H9 (cell line): ENCODE measurements at regions not wholly inside any gene's neighbourhood (a gene's known extent, or its start where the extent isn't known, plus 50 kb on each side); places are given as distances from the start of the nearest gene placed in this dataset.

Source experiments
- DNase-seq: peaks from one replicate; pipeline ENCODE4 v3.0.0-alpha.2; 2017
- H2AFZ ChIP-seq: one replicate; pipeline ENCODE4 v1.6.1; 2013; ENCODE audit warnings: mild to moderate bottlenecking, low read length, control low read depth, moderate library complexity
- H2AK5ac ChIP-seq: 2 replicates; pipeline ENCODE4 v1.6.1; 2013; ENCODE audit warnings: low read length, control low read depth, mixed read lengths; ENCODE audit not compliant: insufficient read length
- H2BK120ac ChIP-seq: one replicate; pipeline ENCODE4 v1.6.1; 2013; ENCODE audit warnings: low read depth, mild to moderate bottlenecking, low read length, control low read depth, inconsistent platforms; ENCODE audit not compliant: poor library complexity, severe bottlenecking
- H2BK12ac ChIP-seq: 2 replicates; pipeline ENCODE4 v1.6.1; 2013; ENCODE audit warnings: low read length, control low read depth, mixed read lengths, low read depth; ENCODE audit not compliant: insufficient read length
- H2BK15ac ChIP-seq: 2 replicates; pipeline ENCODE4 v1.6.1; 2013; ENCODE audit warnings: low read depth, low read length, control low read depth
- H2BK20ac ChIP-seq: one replicate; pipeline ENCODE4 v1.6.1; 2013; ENCODE audit warnings: low read depth, mild to moderate bottlenecking, low read length, control low read depth, inconsistent platforms; ENCODE audit not compliant: poor library complexity, severe bottlenecking
- H2BK5ac ChIP-seq: 2 replicates; pipeline ENCODE4 v1.6.1; 2013; ENCODE audit warnings: low read length, control low read depth, mixed read lengths; ENCODE audit not compliant: insufficient read length
- H3K14ac ChIP-seq: 2 replicates; pipeline ENCODE4 v1.6.1; 2013; ENCODE audit warnings: low read length, control low read depth; ENCODE audit not compliant: insufficient read depth
- H3K18ac ChIP-seq: 2 replicates; pipeline ENCODE4 v1.6.1; 2013; ENCODE audit warnings: low read depth, mild to moderate bottlenecking, mixed read lengths, low read length, control low read depth; ENCODE audit not compliant: insufficient read length
- H3K23ac ChIP-seq: 2 replicates; pipeline ENCODE4 v1.6.1; 2013; ENCODE audit warnings: low read length, control low read depth, mixed read lengths, low read depth; ENCODE audit not compliant: insufficient read length
- H3K23me2 ChIP-seq: 2 replicates; pipeline ENCODE4 v1.6.1; 2013; ENCODE audit warnings: low read depth, mild to moderate bottlenecking, mixed read lengths, low read length, control low read depth; ENCODE audit not compliant: insufficient read length, poor library complexity, severe bottlenecking
- H3K27ac ChIP-seq: 2 replicates; pipeline ENCODE4 v1.5.1; 2013; ENCODE audit warnings: low read length, control low read depth, mixed read lengths, low read depth; ENCODE audit not compliant: insufficient read length
- H3K27me3 ChIP-seq: 2 replicates; pipeline ENCODE4 v1.6.1; 2013; ENCODE audit warnings: low read length, control low read depth, inconsistent platforms; ENCODE audit not compliant: insufficient read depth
- H3K4ac ChIP-seq: 2 replicates; pipeline ENCODE4 v1.6.1; 2013; ENCODE audit warnings: low read depth, mild to moderate bottlenecking, control low read depth, inconsistent platforms, low read length, moderate library complexity
- H3K4me1 ChIP-seq: 2 replicates; pipeline ENCODE4 v1.6.1; 2013; ENCODE audit warnings: low read length, control low read depth, inconsistent platforms; ENCODE audit not compliant: insufficient read depth
- H3K4me2 ChIP-seq: 2 replicates; pipeline ENCODE4 v1.6.1; 2013; ENCODE audit warnings: low read length, control low read depth, mixed read lengths; ENCODE audit not compliant: insufficient read length, insufficient read depth
- H3K56ac ChIP-seq: 2 replicates; pipeline ENCODE4 v1.6.1; 2013; ENCODE audit warnings: low read depth, mild to moderate bottlenecking, mixed read lengths, low read length, control low read depth; ENCODE audit not compliant: insufficient read length
- H3K79me1 ChIP-seq: 2 replicates; pipeline ENCODE4 v1.6.1; 2013; ENCODE audit warnings: low read depth, mild to moderate bottlenecking, moderate library complexity, low read length, control low read depth, inconsistent platforms; ENCODE audit not compliant: insufficient read depth, poor library complexity, severe bottlenecking
- H3K79me2 ChIP-seq: 2 replicates; pipeline ENCODE4 v1.6.1; 2013; ENCODE audit warnings: low read length, control low read depth, inconsistent platforms; ENCODE audit not compliant: insufficient read depth
- H3K9ac ChIP-seq: 2 replicates; pipeline ENCODE4 v1.6.1; 2013; ENCODE audit warnings: low read length, control low read depth, mixed read lengths; ENCODE audit not compliant: insufficient read length; ENCODE audit errors: extremely low read depth
- H3K9me3 ChIP-seq: one replicate; pipeline ENCODE4 v1.6.1; 2013; ENCODE audit warnings: low read depth, low read length, inconsistent platforms; ENCODE audit not compliant: control insufficient read depth
- H3T11ph ChIP-seq: one replicate; pipeline ENCODE4 v1.6.1; 2013; ENCODE audit warnings: mild to moderate bottlenecking, low read length, control low read depth, inconsistent platforms
- H4K20me1 ChIP-seq: one replicate; pipeline ENCODE4 v1.6.1; 2013; ENCODE audit not compliant: control insufficient read depth, insufficient read length, insufficient read depth
- H4K5ac ChIP-seq: 2 replicates; pipeline ENCODE4 v1.6.1; 2013; ENCODE audit warnings: low read depth, mild to moderate bottlenecking, mixed read lengths, low read length, control low read depth; ENCODE audit not compliant: insufficient read length
- H4K8ac ChIP-seq: replicated peaks from 2 replicates; pipeline ENCODE4 v1.6.1; 2013; ENCODE audit warnings: low read length, control low read depth, mixed read lengths, low read depth; ENCODE audit not compliant: insufficient read length
- H4K91ac ChIP-seq: 2 replicates; pipeline ENCODE4 v1.6.1; 2013; ENCODE audit warnings: low read depth, mild to moderate bottlenecking, moderate library complexity, mixed read lengths, low read length, control low read depth; ENCODE audit not compliant: insufficient read length
- H3K27ac Mint-ChIP-seq, 3 experiments: 2 replicates in 2 of 3; 3 replicates in 1 of 3; pipeline ENCODE4 v1.8.0; 2020 to 2021; ENCODE audit warnings: mixed read lengths in 3 of 3, mild to moderate bottlenecking in 1 of 3, moderate library complexity in 1 of 3
- H3K27me3 Mint-ChIP-seq: 2 replicates; pipeline ENCODE4 v1.8.0; 2021; ENCODE audit warnings: low read depth, mild to moderate bottlenecking, moderate library complexity, mixed read lengths
- H3K36me3 Mint-ChIP-seq, 3 experiments: 2 replicates in 2 of 3; 3 replicates in 1 of 3; pipeline ENCODE4 v1.8.0; 2020 to 2021; ENCODE audit warnings: low read depth in 3 of 3, mixed read lengths in 3 of 3; ENCODE audit not compliant: insufficient read depth in 1 of 3
- H3K4me1 Mint-ChIP-seq, 2 experiments: 2 replicates each; pipeline ENCODE4 v1.8.0; 2020; ENCODE audit warnings: mixed read lengths in 2 of 2
- H3K4me3 Mint-ChIP-seq, 2 experiments: 2 replicates in 1 of 2; 3 replicates in 1 of 2; pipeline ENCODE4 v1.8.0; 2020 to 2021; ENCODE audit warnings: mild to moderate bottlenecking in 2 of 2, mixed read lengths in 2 of 2, moderate library complexity in 1 of 2
- H3K9me3 Mint-ChIP-seq, 2 experiments: 2 replicates in 1 of 2; 3 replicates in 1 of 2; pipeline ENCODE4 v1.8.0; 2020; ENCODE audit warnings: mild to moderate bottlenecking in 2 of 2, mixed read lengths in 2 of 2, moderate library complexity in 1 of 2
- WGBS: extraction: QIAGEN DNeasy Blood & Tissue Kit; methylation state at CpG from one replicate; pipeline ENCODE4 v1.1.7; 2013; ENCODE audit warnings: missing lambda C conversion rate, low lambda C conversion rate, mixed read lengths; ENCODE audit not compliant: insufficient read length; ENCODE audit errors: extremely low coverage; 5-methylcytosine and 5-hydroxymethylcytosine counted together
- TF ChIP-seq, protein P1 (sequence below): fragments of 200-600 bp; sonication (generic); conservative IDR thresholded peaks from 3 replicates; pipeline ENCODE4 v1.8.0; 2021; ENCODE audit warnings: antibody characterized with exemption, mild to moderate bottlenecking

DNA sequence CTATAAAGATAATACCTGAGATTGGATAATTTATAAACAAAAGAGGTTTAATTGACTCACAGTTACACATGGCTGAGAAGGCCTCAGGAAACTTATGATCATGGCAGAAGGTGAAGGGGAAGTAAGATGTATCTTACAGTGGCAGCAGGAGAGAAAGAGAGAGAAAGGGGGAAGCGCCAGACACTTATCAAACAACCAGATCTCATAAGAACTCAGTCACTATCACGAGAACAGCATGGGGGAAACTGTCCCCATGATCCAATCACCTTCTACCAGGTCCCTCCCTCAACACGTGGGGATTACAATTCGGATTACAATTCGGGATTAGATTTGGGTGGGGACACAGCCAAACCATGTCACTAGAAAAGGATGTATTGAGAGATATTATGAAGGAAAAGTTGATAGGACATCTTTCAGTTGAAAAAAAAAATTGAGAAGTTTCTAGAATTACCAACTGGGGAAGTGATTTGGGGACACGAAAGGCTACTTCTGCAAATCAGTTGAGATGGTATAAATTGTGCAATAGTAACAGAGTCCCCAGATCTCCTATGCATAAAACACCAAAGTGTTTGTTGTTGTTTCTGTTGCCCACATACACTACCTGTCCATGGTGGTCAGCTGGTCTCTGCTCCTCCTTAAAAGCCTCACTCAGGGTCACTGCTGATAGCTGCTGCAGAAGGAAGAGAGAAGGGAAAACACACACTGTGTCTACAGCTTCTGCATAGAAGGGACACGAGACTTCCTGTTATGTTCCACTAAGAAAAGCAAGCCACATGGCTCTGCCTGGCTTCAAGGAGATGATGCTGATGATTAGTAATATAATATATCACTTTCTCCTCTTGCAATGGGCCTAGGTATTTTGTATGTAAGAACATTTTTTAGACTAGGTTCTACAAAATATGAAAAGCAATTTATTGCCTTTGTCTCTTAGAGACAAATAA, 465.5 kb downstream of the PDZRN4 start:
- Histone ChIP-seq H3K18ac (no peak overlapping the region), H2BK5ac (no peak overlapping the region), H3T11ph (no peak overlapping the region), H3K9ac (no peak overlapping the region), H3K56ac (no peak overlapping the region), H3K9me3 (no peaks in the 10 kb centered on the region), H2BK120ac (no peak overlapping the region), H4K5ac (no peak overlapping the region), H3K79me1 (no peaks in the 10 kb centered on the region), H3K14ac (no peak overlapping the region), H3K4me2 (no peak overlapping the region), H2AK5ac (no peak overlapping the region), H4K20me1 (no peaks in the 10 kb centered on the region), H3K4ac (no peak overlapping the region), H3K4me1 (no peaks in the 10 kb centered on the region), H4K8ac (no peak overlapping the region), H2BK15ac (no peak overlapping the region), H2AFZ (no peak overlapping the region), H3K27me3 (no peaks in the 10 kb centered on the region), H3K79me2 (no peaks in the 10 kb centered on the region), H3K23me2 (no peaks in the 10 kb centered on the region), H3K23ac (no peak overlapping the region), H2BK20ac (no peak overlapping the region), H3K27ac (no peak overlapping the region), H2BK12ac (no peak overlapping the region), H4K91ac (no peak overlapping the region)
- no CpG with 5 or more reads among the region's 7 CpGs for WGBS
- Mint-ChIP-seq H3K27ac (peak overlapping the region in 1 of 3 experiments; percentile 48; a peak in 1 of 7 replicates), H3K9me3 (peaks cover 0 to 6% of the 10 kb centered on the region in 2 experiments; a peak in 1 of 5 replicates), H3K36me3 (peaks cover 0 to 3% (median 3%) of the 10 kb centered on the region in 3 experiments; a peak in 1 of 7 replicates), H3K4me3 (no peak overlapping the region), H3K4me1 (peaks cover 3 to 5% of the 10 kb centered on the region in 2 experiments; a peak in 3 of 4 replicates), H3K27me3 (no peaks in the 10 kb centered on the region)
- no peak for DNase-seq
- TF ChIP-seq, protein P1, sequence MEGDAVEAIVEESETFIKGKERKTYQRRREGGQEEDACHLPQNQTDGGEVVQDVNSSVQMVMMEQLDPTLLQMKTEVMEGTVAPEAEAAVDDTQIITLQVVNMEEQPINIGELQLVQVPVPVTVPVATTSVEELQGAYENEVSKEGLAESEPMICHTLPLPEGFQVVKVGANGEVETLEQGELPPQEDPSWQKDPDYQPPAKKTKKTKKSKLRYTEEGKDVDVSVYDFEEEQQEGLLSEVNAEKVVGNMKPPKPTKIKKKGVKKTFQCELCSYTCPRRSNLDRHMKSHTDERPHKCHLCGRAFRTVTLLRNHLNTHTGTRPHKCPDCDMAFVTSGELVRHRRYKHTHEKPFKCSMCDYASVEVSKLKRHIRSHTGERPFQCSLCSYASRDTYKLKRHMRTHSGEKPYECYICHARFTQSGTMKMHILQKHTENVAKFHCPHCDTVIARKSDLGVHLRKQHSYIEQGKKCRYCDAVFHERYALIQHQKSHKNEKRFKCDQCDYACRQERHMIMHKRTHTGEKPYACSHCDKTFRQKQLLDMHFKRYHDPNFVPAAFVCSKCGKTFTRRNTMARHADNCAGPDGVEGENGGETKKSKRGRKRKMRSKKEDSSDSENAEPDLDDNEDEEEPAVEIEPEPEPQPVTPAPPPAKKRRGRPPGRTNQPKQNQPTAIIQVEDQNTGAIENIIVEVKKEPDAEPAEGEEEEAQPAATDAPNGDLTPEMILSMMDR = no peak
